Prostate gland (tissue), 2 donors: ENCODE measurements at regions not wholly inside any gene's neighbourhood (a gene's known extent, or its start where the extent isn't known, plus 50 kb on each side); places are given as distances from the start of the nearest gene placed in this dataset.
"Not testable (repeated sequence)": the region's sequence is repeated elsewhere in the genome, so short reads cannot be mapped to it uniquely, and the experiment has no call there.

Experiments used
- DNase-seq: peaks from one replicate; pipeline ENCODE4 v3.0.0-alpha.2; 2019; ENCODE audit warnings: low spot score
- H3K27ac ChIP-seq, 2 donors: fragments of 200-600 bp; sonication (generic); 2 replicates each; pipeline ENCODE4 v1.5.1; 2017 to 2019
- H3K27me3 ChIP-seq: fragments of 200-600 bp; sonication (generic); replicated peaks from 2 replicates; pipeline ENCODE4 v1.5.1; 2019; ENCODE audit not compliant: insufficient read depth
- H3K36me3 ChIP-seq, 2 donors: fragments of 200-600 bp; sonication (generic); 1 replicate in 1 of 2; 2 replicates in 1 of 2; pipeline versions ENCODE4 v1.5.1 to v1.8.1; 2017 to 2019
- H3K4me1 ChIP-seq: fragments of 200-600 bp; sonication (generic); replicated peaks from 2 replicates; pipeline ENCODE4 v1.5.1; 2019
- H3K4me3 ChIP-seq, 2 donors: fragments of 200-600 bp; sonication (generic); 2 replicates each; pipeline ENCODE4 v1.5.1; 2017 to 2019
- H3K9me3 ChIP-seq: fragments of 200-600 bp; sonication (generic); 2 replicates; pipeline ENCODE4 v1.5.1; 2017
- CTCF ChIP-seq, 4 experiments: fragments of 200-600 bp in 2 of 4; fragments of 450-650 bp in 2 of 4; sonication (generic) in 2 of 4; IDR thresholded peaks; 1 replicate in 3 of 4; 2 replicates in 1 of 4; pipeline ENCODE4 v1.5.1; 2016 to 2019; ENCODE audit warnings: antibody characterized with exemption in 4 of 4, mild to moderate bottlenecking in 2 of 4, moderate library complexity in 2 of 4
- POLR2A ChIP-seq: fragments of 450-650 bp; IDR thresholded peaks from one replicate; pipeline ENCODE4 v1.6.1; 2016; ENCODE audit warnings: antibody characterized with exemption, mild to moderate bottlenecking
- POLR2AphosphoS5 ChIP-seq: sonication (generic); formaldehyde crosslinking; IDR thresholded peaks from one replicate; pipeline ENCODE4 v1.6.1; 2017; ENCODE audit warnings: antibody characterized with exemption
- WGBS: methylation state at CpG from one replicate; pipeline ENCODE4 v1.1.5; 2018; 5-methylcytosine and 5-hydroxymethylcytosine counted together
- intact Hi-C: fragments of 100-400 bp; cut with DNase I; formaldehyde crosslinking; loops from one replicate; pipeline ENCODE4 v1.14.2; 2022

- H3K4me1 ChIP-seq = no peaks in the 10 kb centered on the region
- H3K36me3 ChIP-seq = no peaks in the 10 kb centered on the region
- no peak overlapping the region for H3K4me3 ChIP-seq
- intact Hi-C loops = no loop called here
- H3K9me3 ChIP-seq = no peaks in the 10 kb centered on the region
- TF ChIP-seq POLR2A (no peak), POLR2AphosphoS5 (no peak), CTCF (IDR thresholded peaks at IDR 0.05) (no peak)
- WGBS = 62% methylated on average over 2 of the region's 2 CpGs
- no peaks in the 10 kb centered on the region for H3K27me3 ChIP-seq
- H3K27ac ChIP-seq = no peak overlapping the region
- no peak for DNase-seq
These were observed 246.1 kb upstream of the CHORDC1 start for GRCh38 chr11:90468923-90469322.

- H3K36me3 ChIP-seq = no peaks in the 10 kb centered on the region
- no peak for TF ChIP-seq CTCF (IDR thresholded peaks at IDR 0.05)
- no peak for TF ChIP-seq POLR2A
- no peak for TF ChIP-seq POLR2AphosphoS5
- intact Hi-C loops = no loop called here
- no peak overlapping the region for H3K27ac ChIP-seq
- no peaks in the 10 kb centered on the region for H3K4me1 ChIP-seq
- DNase-seq = no peak
- no peak overlapping the region for H3K4me3 ChIP-seq
- no peaks in the 10 kb centered on the region for H3K27me3 ChIP-seq
- H3K9me3 ChIP-seq = no peaks in the 10 kb centered on the region
- WGBS = 89% methylated on average over 5 of the region's 5 CpGs
These were observed 242.7 kb upstream of the CHORDC1 start for GRCh38 chr11:90465553-90465952.

GRCh38 chr11:90455347-90455920, 232.6 kb upstream of the CHORDC1 start:
- H3K27me3 ChIP-seq, H3K9me3 ChIP-seq, intact Hi-C loops, H3K4me3 ChIP-seq, DNase-seq, H3K27ac ChIP-seq, H3K36me3 ChIP-seq, H3K4me1 ChIP-seq: not testable (repeated sequence)
- WGBS = 67% methylated on average over 6 of the region's 6 CpGs

GRCh38 chr11:90453525-90453924, 230.7 kb upstream of the CHORDC1 start:
- TF ChIP-seq CTCF (IDR thresholded peaks at IDR 0.05) (no peak), POLR2A (no peak), POLR2AphosphoS5 (no peak)
- intact Hi-C loops = no loop called here
- no peak for DNase-seq

GRCh38 chr11:90449606-90450005, 226.8 kb upstream of the CHORDC1 start:
- no peak overlapping the region for H3K4me3 ChIP-seq
- intact Hi-C loops = no loop called here
- DNase-seq = no peak
- no peaks in the 10 kb centered on the region for H3K9me3 ChIP-seq
- H3K27ac ChIP-seq = no peak overlapping the region
- 98% methylated on average over 2 of the region's 2 CpGs for WGBS
- no peaks in the 10 kb centered on the region for H3K27me3 ChIP-seq
- H3K4me1 ChIP-seq = no peaks in the 10 kb centered on the region
- no peaks in the 10 kb centered on the region for H3K36me3 ChIP-seq
- TF ChIP-seq POLR2A (no peak), CTCF (IDR thresholded peaks at IDR 0.05) (no peak), POLR2AphosphoS5 (no peak)

More at GRCh38 chr11:90453525-90453924, 230.7 kb upstream of the CHORDC1 start:
- Histone ChIP-seq H3K4me1 (no peaks in the 10 kb centered on the region), H3K4me3 (no peak overlapping the region), H3K27me3 (no peaks in the 10 kb centered on the region), H3K27ac (no peak overlapping the region), H3K36me3 (no peaks in the 10 kb centered on the region), H3K9me3 (no peaks in the 10 kb centered on the region)
